Adipocyte (in vitro differentiated cells): ENCODE measurements at regions not wholly inside any gene's neighbourhood (a gene's known extent, or its start where the extent isn't known, plus 50 kb on each side); places are given as distances from the start of the nearest gene placed in this dataset.

Experiments used
- DNase-seq: peaks from one replicate; pipeline ENCODE4 v3.0.0-alpha.2; 2015; ENCODE audit warnings: low read depth
- H3K27me3 ChIP-seq: replicated peaks from 2 replicates; pipeline ENCODE4 v1.7.0; 2013; ENCODE audit warnings: mild to moderate bottlenecking, low read length, moderate library complexity; ENCODE audit not compliant: control insufficient read depth, insufficient read depth
- H3K36me3 ChIP-seq: 2 replicates; pipeline ENCODE4 v1.7.0; 2013; ENCODE audit warnings: low read length, mild to moderate bottlenecking, moderate library complexity; ENCODE audit not compliant: control insufficient read depth, insufficient read depth, severe bottlenecking
- H3K4me1 ChIP-seq: 2 replicates; pipeline ENCODE4 v1.7.0; 2013; ENCODE audit warnings: mild to moderate bottlenecking, low read length, moderate library complexity; ENCODE audit not compliant: control insufficient read depth, insufficient read depth
- H3K4me3 ChIP-seq: 2 replicates; pipeline ENCODE4 v1.7.0; 2013; ENCODE audit warnings: mild to moderate bottlenecking, low read length, moderate library complexity
- H3K9ac ChIP-seq: 2 replicates; pipeline ENCODE4 v1.7.0; 2013; ENCODE audit warnings: mild to moderate bottlenecking, low read length, moderate library complexity
- H3K9me3 ChIP-seq: 2 replicates; pipeline ENCODE4 v1.7.0; 2013; ENCODE audit warnings: mild to moderate bottlenecking, low read length, moderate library complexity; ENCODE audit not compliant: control insufficient read depth

DNA sequence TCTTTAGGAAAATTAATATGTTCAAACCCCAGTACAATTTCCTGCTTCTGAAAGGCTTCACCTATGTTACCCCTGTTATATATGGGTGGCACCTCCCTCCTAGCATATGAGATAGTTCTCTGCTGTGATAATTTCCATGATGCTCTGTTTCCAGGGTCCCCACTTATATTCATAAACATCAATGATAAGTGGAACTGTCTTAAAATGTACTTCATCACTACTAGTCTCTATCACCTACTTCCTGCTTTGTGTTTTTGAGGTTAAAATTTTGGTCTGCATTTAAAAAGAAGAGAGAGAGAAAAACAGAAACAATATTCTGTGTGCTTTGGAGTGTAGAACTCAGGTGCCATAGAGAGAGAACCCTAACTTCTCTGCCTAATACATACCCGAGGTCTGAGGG lies 234.7 kb downstream of the HTR1A start:
- Histone ChIP-seq H3K27me3 (no peaks in the 10 kb centered on the region), H3K36me3 (no peaks in the 10 kb centered on the region), H3K4me1 (no peaks in the 10 kb centered on the region), H3K4me3 (no peak overlapping the region), H3K9me3 (no peaks in the 10 kb centered on the region), H3K9ac (no peak overlapping the region)
- DNase-seq = no peak

DNA sequence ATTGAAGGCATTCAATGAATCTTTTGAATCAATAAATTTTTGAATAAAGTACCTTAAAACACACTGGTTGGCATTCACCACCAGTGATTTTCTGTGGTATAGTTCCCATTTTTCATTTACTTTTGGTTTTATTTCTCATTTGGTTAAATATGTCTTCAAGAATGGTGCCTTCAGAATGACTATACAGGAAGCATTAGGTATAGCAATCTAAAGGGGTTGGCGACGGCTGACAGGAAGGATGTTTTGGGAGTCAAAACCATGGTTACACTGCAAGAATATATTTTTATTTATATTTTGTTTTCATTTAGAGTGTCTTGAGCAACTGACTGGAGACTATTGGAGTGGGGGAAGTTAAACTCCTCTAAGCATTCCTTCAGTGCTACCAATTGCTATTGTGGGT lies 235.7 kb downstream of the HTR1A start:
- no peaks in the 10 kb centered on the region for H3K4me1 ChIP-seq

DNA sequence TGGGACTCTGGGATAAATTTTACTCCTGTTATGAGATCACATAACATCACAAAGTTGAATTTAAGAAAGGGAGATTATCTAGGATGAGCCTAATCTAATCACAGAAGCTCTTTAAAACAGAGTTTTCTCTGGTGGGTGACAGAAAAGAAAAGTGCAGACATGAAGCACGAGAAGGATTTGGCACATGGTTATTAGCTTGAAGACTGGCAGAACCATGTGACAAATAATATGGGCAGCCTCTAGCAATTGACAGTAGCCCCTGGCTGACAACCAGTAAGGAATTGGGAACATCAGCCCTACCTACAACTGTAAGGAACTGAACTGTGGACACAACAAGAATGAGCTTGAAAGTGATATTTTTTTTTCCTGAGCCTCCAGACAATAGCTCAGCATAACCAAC lies 243.1 kb downstream of the HTR1A start:
- no peak overlapping the region for H3K4me3 ChIP-seq
- no peak overlapping the region for H3K9ac ChIP-seq
- H3K9me3 ChIP-seq = no peaks in the 10 kb centered on the region
- H3K27me3 ChIP-seq = no peaks in the 10 kb centered on the region
- no peak for DNase-seq
- no peaks in the 10 kb centered on the region for H3K36me3 ChIP-seq
- no peaks in the 10 kb centered on the region for H3K4me1 ChIP-seq

More for the DNA sequence above, 235.7 kb downstream of the HTR1A start:
- Histone ChIP-seq H3K36me3 (no peaks in the 10 kb centered on the region), H3K9ac (no peak overlapping the region), H3K9me3 (no peaks in the 10 kb centered on the region), H3K27me3 (no peaks in the 10 kb centered on the region), H3K4me3 (no peak overlapping the region)
- no peak for DNase-seq

DNA sequence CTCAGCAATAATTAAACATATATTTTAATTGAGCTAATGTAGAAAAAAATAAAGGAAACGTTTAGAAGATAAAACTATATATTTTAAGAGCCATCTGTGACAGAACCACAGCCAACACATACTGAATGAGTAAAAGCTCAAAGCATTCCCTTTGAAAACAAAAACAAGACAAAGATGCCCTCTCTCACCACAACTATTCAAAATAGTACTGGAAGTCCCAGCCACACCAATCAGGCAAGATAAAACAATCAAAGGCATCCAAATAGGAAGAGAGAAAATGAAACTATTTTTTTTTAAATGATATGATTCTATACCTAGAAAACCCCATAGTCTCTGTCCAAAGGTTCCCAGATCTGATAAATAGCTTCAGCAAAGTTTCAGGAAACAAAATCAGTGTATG lies 262.0 kb downstream of the HTR1A start:
- Histone ChIP-seq H3K27me3 (no peaks in the 10 kb centered on the region), H3K9me3 (no peaks in the 10 kb centered on the region), H3K4me3 (no peak overlapping the region), H3K4me1 (peaks cover 6% of the 10 kb centered on the region), H3K9ac (no peak overlapping the region), H3K36me3 (no peaks in the 10 kb centered on the region)
- DNase-seq = no peak

DNA sequence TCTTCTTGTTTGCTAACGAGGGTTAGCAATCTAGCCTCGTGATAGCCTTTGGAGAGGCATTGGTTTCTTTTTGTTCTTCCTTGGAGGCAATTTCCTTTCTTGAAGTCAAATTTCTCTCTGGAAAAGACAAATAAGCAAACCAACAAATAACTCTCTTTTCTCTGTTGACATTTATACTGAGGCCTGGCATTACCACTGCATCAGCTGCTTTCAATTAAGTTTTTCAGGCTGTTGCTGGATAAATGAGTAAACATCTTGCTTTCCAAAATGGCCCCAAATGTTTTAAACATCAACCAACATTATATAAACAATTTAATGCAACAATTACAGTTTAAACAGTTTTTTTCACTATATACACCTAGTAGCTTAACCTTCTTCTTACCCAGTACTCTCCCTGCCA lies 264.4 kb downstream of the HTR1A start:
- Histone ChIP-seq H3K4me1 (peaks cover 6% of the 10 kb centered on the region), H3K36me3 (no peaks in the 10 kb centered on the region), H3K4me3 (no peak overlapping the region), H3K9me3 (no peaks in the 10 kb centered on the region), H3K9ac (no peak overlapping the region), H3K27me3 (no peaks in the 10 kb centered on the region)
- DNase-seq = no peak

DNA sequence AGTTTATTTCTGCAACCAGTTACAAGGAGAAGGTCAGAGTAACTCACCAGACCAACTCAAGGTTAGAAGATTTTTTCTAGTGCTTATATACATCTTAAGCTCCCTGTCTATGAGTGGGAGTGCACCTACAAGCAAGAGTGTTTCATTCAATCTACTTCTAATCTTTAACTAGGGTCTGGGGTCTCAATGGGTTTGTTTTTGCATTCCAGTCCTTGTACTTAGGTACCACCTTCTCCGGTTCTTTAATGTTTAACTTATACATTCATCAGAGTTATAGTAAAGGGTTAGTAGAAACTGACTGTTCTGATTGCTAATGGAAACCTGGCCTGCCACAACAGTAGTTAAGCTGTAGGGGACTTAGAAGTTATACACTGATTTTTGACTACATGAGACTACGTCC lies 271.7 kb downstream of the HTR1A start:
- Histone ChIP-seq H3K4me3 (no peak overlapping the region), H3K36me3 (no peaks in the 10 kb centered on the region), H3K27me3 (no peaks in the 10 kb centered on the region), H3K9me3 (no peaks in the 10 kb centered on the region), H3K9ac (no peak overlapping the region), H3K4me1 (no peaks in the 10 kb centered on the region)
- no peak for DNase-seq

DNA sequence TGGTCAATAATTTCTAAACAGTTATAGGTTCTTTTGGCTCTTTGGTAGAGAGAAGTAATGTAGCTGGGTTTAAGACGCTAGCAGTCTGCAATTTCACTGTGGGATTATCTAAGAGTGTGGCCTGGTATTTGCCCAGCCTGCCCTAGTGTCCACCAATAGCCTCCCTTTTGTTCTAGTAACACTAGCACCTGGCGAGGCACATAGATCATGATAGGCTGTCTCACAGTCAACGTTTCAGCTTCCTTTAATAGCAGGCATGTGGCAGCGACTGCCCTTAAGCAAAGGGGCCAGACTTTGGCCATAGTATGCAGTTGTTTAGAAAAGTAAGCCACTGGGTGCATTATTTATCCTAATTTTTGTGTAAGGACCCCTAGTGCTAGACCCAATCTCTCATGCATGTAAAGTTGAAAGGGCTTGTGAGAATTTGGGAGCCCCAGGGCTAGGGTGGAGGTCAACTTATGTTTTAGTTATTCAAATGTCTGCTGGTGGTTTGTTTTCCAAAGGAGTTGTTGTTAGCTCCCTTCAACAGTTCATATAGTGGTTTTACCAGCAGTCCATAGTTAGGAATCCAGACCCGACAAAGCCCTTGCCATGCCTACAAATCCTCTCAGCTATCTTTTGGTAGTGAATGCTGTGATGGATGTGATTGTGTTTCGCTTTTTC lies 274.3 kb downstream of the HTR1A start:
- no peaks in the 10 kb centered on the region for H3K27me3 ChIP-seq
- no peak for DNase-seq
- H3K36me3 ChIP-seq = no peaks in the 10 kb centered on the region
- H3K4me1 ChIP-seq = no peaks in the 10 kb centered on the region
- H3K9me3 ChIP-seq = no peaks in the 10 kb centered on the region
- no peak overlapping the region for H3K4me3 ChIP-seq
- no peak overlapping the region for H3K9ac ChIP-seq

DNA sequence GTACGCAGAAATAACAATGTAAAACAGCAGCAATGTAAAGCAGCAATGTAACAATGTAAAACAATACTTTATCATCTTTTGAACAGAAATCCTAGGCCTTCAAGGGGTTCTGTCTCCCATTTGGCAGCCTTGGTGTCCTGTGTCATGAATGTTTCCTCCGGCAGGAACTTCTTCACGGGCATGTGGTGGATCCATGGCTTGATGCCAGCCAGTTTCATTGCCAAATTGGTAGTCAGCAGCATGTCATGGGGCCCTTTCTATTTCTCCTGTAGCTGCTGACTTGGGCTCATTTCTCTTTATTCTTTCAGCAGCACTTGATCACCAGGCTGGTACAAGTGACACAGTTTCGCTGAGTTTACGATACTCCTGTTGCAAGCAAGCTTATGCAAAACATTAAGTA lies 275.3 kb downstream of the HTR1A start:
- H3K9ac ChIP-seq = no peak overlapping the region
- no peaks in the 10 kb centered on the region for H3K36me3 ChIP-seq
- no peaks in the 10 kb centered on the region for H3K27me3 ChIP-seq
- no peaks in the 10 kb centered on the region for H3K4me1 ChIP-seq
- H3K9me3 ChIP-seq = no peaks in the 10 kb centered on the region
- H3K4me3 ChIP-seq = no peak overlapping the region
- no peak for DNase-seq

DNA sequence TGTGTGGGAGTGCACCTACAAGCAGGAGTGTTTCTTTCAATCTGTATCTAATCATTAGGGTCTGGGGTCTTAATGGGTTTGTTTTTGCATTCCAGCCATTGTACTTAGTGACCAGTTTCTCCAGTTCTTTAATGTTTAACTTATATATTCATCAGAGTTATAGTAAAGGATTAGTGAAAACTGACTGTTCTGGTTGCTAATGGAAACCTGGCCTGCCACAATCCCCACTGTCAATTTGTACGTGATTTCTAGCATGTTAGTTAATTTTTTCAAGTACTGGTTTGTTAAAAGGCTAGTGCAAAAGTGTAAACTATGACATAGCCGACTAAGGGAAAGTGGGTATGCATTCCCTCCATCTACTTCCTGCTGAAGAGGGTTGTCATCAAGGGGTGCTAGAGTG lies 276.1 kb downstream of the HTR1A start:
- DNase-seq = no peak
- no peak overlapping the region for H3K4me3 ChIP-seq
- H3K27me3 ChIP-seq = no peaks in the 10 kb centered on the region
- no peaks in the 10 kb centered on the region for H3K36me3 ChIP-seq
- no peak overlapping the region for H3K9ac ChIP-seq
- H3K4me1 ChIP-seq = no peaks in the 10 kb centered on the region
- H3K9me3 ChIP-seq = no peaks in the 10 kb centered on the region

DNA sequence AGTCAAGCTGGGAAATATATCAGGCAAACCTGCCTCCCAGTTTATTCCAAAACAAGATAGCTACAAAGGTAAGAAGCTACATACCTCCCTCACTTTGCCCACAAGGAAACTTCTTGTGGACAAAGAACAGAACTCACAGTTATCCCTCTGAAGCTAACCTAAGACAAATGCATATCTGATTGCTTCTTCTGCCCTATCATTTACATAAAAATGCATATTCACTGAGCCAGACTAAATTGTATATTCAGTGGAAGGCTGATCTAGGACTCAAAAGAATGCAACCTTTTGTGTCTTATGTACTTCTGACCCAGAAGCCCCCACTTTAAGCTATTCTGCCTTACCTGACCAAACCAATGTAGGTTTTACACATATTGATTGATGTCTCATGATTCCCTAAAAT lies 276.8 kb downstream of the HTR1A start:
- DNase-seq = no peak
- H3K36me3 ChIP-seq = no peaks in the 10 kb centered on the region
- no peak overlapping the region for H3K9ac ChIP-seq
- H3K9me3 ChIP-seq = no peaks in the 10 kb centered on the region
- no peaks in the 10 kb centered on the region for H3K27me3 ChIP-seq
- no peak overlapping the region for H3K4me3 ChIP-seq
- no peaks in the 10 kb centered on the region for H3K4me1 ChIP-seq

DNA sequence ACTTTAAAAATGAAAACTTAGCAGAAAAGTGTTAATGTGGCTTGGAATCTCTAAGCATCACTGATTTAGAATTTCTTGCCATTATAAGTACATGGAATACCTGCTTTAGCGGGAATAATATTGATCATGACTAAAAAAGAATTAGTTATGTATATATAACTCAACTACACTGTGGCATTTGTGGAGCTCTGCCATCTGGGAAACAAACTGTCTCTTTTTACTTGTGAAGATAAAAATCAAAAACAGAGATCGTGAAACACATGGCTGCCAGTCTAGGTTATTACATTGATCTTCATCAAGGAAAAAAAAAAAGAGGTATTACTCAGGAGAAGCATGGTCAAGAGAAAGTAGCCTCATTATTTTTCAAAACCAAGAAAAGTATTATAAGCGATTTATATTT lies 287.4 kb downstream of the HTR1A start:
- H3K4me1 ChIP-seq = no peaks in the 10 kb centered on the region
- H3K36me3 ChIP-seq = no peaks in the 10 kb centered on the region
- H3K4me3 ChIP-seq = no peak overlapping the region
- H3K9me3 ChIP-seq = no peaks in the 10 kb centered on the region
- no peak for DNase-seq
- no peaks in the 10 kb centered on the region for H3K27me3 ChIP-seq
- no peak overlapping the region for H3K9ac ChIP-seq

DNA sequence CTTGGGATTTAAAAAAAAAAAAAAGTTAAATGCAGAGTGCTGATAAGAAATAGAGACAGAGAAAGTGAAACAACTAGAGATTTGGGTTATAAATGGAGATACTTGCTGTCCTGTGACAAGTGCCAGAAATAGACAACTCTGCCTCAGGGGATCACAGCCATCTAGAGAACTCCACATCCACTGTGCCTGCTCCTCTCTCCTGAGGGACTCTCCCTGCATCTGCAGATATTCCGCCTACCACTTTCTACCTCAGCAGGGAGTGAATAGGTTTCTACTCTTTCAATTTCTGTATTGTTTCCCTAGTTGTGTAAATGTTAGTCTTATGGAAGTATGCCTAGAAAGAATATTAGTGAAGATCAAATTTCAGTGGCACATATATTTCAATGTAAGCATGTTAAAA lies 307.2 kb downstream of the HTR1A start:
- no peaks in the 10 kb centered on the region for H3K4me1 ChIP-seq
- H3K27me3 ChIP-seq = no peaks in the 10 kb centered on the region
- H3K4me3 ChIP-seq = no peak overlapping the region
- no peak for DNase-seq
- no peaks in the 10 kb centered on the region for H3K36me3 ChIP-seq
- no peaks in the 10 kb centered on the region for H3K9me3 ChIP-seq
- no peak overlapping the region for H3K9ac ChIP-seq
